AG10803 (cell line): ENCODE measurements at regions not wholly inside any gene's neighbourhood (a gene's known extent, or its start where the extent isn't known, plus 50 kb on each side); places are given as distances from the start of the nearest gene placed in this dataset.

Experiments used
- DNase-seq: peaks from one replicate; pipeline ENCODE4 v3.0.0; 2010; ENCODE audit warnings: low read depth
- H3K4me3 ChIP-seq: 2 replicates; pipeline ENCODE4 v1.5.1; 2011; ENCODE audit warnings: mild to moderate bottlenecking, low read length, control low read depth
- TF ChIP-seq, protein P1 (sequence below): conservative IDR thresholded peaks from 2 replicates; pipeline ENCODE4 v1.5.1; 2011; ENCODE audit warnings: mild to moderate bottlenecking, low read length, control low read depth, inconsistent platforms

- DNase-seq, result no peak
- H3K4me3 ChIP-seq, result no peak overlapping the region
- TF ChIP-seq, protein P1, sequence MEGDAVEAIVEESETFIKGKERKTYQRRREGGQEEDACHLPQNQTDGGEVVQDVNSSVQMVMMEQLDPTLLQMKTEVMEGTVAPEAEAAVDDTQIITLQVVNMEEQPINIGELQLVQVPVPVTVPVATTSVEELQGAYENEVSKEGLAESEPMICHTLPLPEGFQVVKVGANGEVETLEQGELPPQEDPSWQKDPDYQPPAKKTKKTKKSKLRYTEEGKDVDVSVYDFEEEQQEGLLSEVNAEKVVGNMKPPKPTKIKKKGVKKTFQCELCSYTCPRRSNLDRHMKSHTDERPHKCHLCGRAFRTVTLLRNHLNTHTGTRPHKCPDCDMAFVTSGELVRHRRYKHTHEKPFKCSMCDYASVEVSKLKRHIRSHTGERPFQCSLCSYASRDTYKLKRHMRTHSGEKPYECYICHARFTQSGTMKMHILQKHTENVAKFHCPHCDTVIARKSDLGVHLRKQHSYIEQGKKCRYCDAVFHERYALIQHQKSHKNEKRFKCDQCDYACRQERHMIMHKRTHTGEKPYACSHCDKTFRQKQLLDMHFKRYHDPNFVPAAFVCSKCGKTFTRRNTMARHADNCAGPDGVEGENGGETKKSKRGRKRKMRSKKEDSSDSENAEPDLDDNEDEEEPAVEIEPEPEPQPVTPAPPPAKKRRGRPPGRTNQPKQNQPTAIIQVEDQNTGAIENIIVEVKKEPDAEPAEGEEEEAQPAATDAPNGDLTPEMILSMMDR, result no peak
Measured at GRCh38 chr17:71985111-71986039, 135.4 kb upstream of the SOX9 start.

DNA sequence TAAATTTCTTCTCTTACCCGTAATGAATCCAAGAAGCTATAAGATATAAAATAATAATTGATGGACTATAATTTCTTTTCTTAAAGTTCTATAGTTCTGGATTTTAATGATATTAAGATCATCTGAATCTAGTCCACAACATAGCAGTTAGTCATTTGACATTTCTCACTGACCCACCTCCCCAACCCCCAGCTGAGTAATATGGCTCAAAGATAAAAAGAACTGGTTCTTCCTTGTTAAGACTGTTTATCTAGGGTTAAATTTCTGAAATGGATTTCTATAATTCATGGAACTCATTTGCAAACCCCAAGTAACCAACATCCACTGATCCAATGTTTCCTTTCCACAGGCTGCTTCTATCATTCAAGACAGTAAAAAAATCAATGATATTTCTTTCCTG, 133.9 kb upstream of the SOX9 start:
- no peak for DNase-seq
- TF ChIP-seq, protein P1, result no peak
- H3K4me3 ChIP-seq, result no peak overlapping the region

DNA sequence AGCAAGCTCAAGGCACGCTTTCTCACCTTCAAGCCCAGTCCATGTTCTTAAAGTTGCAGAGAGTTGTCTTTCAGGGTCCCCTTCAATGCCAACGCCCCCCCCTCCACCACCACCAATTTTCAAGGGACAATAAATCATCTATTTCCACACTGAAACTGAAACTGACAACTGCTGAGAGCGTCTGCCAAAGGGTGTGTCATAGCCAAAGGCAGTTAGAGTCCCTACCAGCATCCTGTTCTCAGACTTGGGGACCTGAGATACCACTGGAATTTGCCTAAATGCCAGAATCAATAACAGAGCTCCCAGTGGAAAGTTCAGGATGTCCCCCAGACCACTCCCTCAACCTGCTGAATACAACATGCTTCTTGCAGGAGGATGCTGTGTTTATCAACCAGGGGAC, 133.2 kb upstream of the SOX9 start:
- TF ChIP-seq, protein P1, result no peak
- no peak for DNase-seq
- H3K4me3 ChIP-seq, result no peak overlapping the region

DNA sequence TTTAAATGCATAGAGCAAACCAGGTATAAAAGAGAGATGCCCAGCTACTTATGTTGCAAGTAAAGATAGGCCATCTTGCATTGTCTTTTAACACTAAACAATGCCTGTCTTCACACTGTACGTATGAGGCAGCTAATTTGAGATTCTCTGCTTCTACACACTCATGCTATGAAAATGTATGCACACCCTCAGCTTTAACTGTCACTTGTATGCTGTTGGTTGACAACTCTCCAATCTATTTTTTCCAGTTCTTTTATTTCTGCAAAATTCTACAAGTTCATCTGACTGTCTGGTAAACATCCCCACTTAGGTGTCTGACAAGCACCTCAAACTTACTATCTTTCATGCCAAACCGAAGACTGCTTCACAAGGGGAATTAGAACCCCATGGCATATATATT, 131.7 kb upstream of the SOX9 start:
- H3K4me3 ChIP-seq, result no peak overlapping the region
- no peak for DNase-seq
- TF ChIP-seq, protein P1, result no peak

GRCh38 chr17:71993363-71993762, 127.5 kb upstream of the SOX9 start:
- TF ChIP-seq, protein P1, result no peak
- no peak overlapping the region for H3K4me3 ChIP-seq
- no peak for DNase-seq

GRCh38 chr17:71995590-71995989, 125.2 kb upstream of the SOX9 start:
- no peak for DNase-seq
- TF ChIP-seq, protein P1, result no peak
- no peak overlapping the region for H3K4me3 ChIP-seq

DNA sequence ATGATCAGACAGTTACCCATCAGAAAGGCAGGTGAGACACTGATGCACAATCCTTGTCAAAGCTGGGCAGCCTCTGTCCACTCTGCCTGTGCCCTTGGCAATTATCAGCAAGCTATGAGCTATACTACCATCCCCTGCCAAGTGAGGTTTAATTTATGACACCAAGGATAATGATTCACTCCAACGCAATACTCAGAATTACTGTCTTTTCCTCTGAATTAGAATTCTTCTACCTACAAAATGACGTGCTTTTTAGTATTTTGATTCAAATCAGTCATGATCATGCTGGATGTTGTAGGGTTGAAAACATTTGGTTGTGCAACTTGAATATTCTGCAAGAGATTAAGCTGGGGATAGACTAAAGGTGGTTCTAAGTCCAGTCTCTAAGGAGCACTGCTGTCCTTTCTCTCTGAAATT, 116.8 kb upstream of the SOX9 start:
- TF ChIP-seq, protein P1, result no peak

More for the DNA sequence above, 116.8 kb upstream of the SOX9 start:
- peak; percentile 58 for DNase-seq
- H3K4me3 ChIP-seq, result no peak overlapping the region
